MM.1S (cell line): ENCODE measurements at regions not wholly inside any gene's neighbourhood (a gene's known extent, or its start where the extent isn't known, plus 50 kb on each side); places are given as distances from the start of the nearest gene placed in this dataset.
"Not testable (repeated sequence)": the region's sequence is repeated elsewhere in the genome, so short reads cannot be mapped to it uniquely, and the experiment has no call there.

Source experiments
- DNase-seq: peaks from one replicate; pipeline ENCODE4 v3.0.0-alpha.2; 2015
- H2AFZ ChIP-seq: fragments of 300-600 bp; sonication (generic); 2 replicates; pipeline ENCODE4 v1.6.0; 2016; ENCODE audit warnings: antibody characterized with exemption, low read length
- H3F3A ChIP-seq: fragments of 300-600 bp; sonication (generic); 2 replicates; pipeline ENCODE4 v1.6.1; 2016; ENCODE audit warnings: mild to moderate bottlenecking, antibody characterized with exemption, low read length, moderate library complexity, mixed read lengths; ENCODE audit not compliant: insufficient read depth
- H3K27ac ChIP-seq: fragments of 300-600 bp; sonication (generic); 2 replicates; pipeline ENCODE4 v1.5.1; 2016; ENCODE audit warnings: mild to moderate bottlenecking, low read length
- H3K27me3 ChIP-seq: fragments of 300-600 bp; sonication (generic); replicated peaks from 2 replicates; pipeline ENCODE4 v1.6.0; 2016; ENCODE audit warnings: low read length; ENCODE audit not compliant: insufficient read depth
- H3K36me3 ChIP-seq: fragments of 300-600 bp; sonication (generic); replicated peaks from 2 replicates; pipeline ENCODE4 v1.6.1; 2016; ENCODE audit warnings: mild to moderate bottlenecking, low read length, mixed read lengths; ENCODE audit not compliant: insufficient read depth
- H3K4me1 ChIP-seq: fragments of 300-600 bp; sonication (generic); 2 replicates; pipeline ENCODE4 v1.6.1; 2016; ENCODE audit warnings: low read length, mixed read lengths
- H3K4me2 ChIP-seq: fragments of 300-600 bp; sonication (generic); 2 replicates; pipeline ENCODE4 v1.6.0; 2016; ENCODE audit warnings: low read depth, low read length
- H3K4me3 ChIP-seq: fragments of 300-600 bp; sonication (generic); 2 replicates; pipeline ENCODE4 v1.5.1; 2016; ENCODE audit warnings: low read length, mixed read lengths
- H3K79me2 ChIP-seq: fragments of 300-600 bp; sonication (generic); 2 replicates; pipeline ENCODE4 v1.6.1; 2016; ENCODE audit warnings: mixed run types, low read length, mixed read lengths
- H3K9ac ChIP-seq: fragments of 300-600 bp; sonication (generic); 2 replicates; pipeline ENCODE4 v1.6.1; 2016; ENCODE audit warnings: low read length, mixed read lengths
- H3K9me2 ChIP-seq: fragments of 300-600 bp; sonication (generic); replicated peaks from 2 replicates; pipeline ENCODE4 v1.6.1; 2016; ENCODE audit warnings: mild to moderate bottlenecking, low read length, mixed read lengths; ENCODE audit not compliant: insufficient read depth
- H3K9me3 ChIP-seq: fragments of 300-600 bp; sonication (generic); replicated peaks from 2 replicates; pipeline ENCODE4 v1.6.1; 2016; ENCODE audit warnings: mild to moderate bottlenecking, low read length, mixed read lengths; ENCODE audit not compliant: insufficient read depth
- H4K20me1 ChIP-seq: fragments of 300-600 bp; sonication (generic); 2 replicates; pipeline ENCODE4 v1.6.1; 2016; ENCODE audit warnings: mild to moderate bottlenecking, low read length, moderate library complexity, mixed read lengths; ENCODE audit not compliant: insufficient read depth
- CTCF ChIP-seq: fragments of 300-600 bp; sonication (generic); IDR thresholded peaks from 2 replicates; pipeline ENCODE4 v1.5.1; 2016; ENCODE audit warnings: antibody characterized with exemption, low read length, mixed read lengths
- EZH2 ChIP-seq: fragments of 300-600 bp; sonication (generic); optimal IDR thresholded peaks from 2 replicates; pipeline ENCODE3; 2017; ENCODE audit warnings: low read depth, mild to moderate bottlenecking, antibody characterized with exemption, low read length, mixed read lengths
- EZH2phosphoT487 ChIP-seq: fragments of 300-600 bp; sonication (generic); IDR thresholded peaks from 2 replicates; pipeline ENCODE4 v1.6.1; 2018; ENCODE audit warnings: antibody characterized with exemption, low read length

GRCh38 chr6:6458172-6458571, 130.3 kb upstream of the LY86 start:
- H3K79me2 ChIP-seq = no peaks in the 10 kb centered on the region
- no peak overlapping the region for H2AFZ ChIP-seq
- no peak overlapping the region for H3K4me2 ChIP-seq
- no peak for DNase-seq
- H3K4me3 ChIP-seq = no peak overlapping the region
- H3K4me1 ChIP-seq = peaks cover 20% of the 10 kb centered on the region
- H3K36me3 ChIP-seq = no peaks in the 10 kb centered on the region
- peaks cover 17% of the 10 kb centered on the region for H3F3A ChIP-seq
- H3K27me3 ChIP-seq = no peaks in the 10 kb centered on the region
- H4K20me1 ChIP-seq = no peaks in the 10 kb centered on the region
- no peaks in the 10 kb centered on the region for H3K9me2 ChIP-seq
- H3K9me3 ChIP-seq = no peaks in the 10 kb centered on the region
- TF ChIP-seq CTCF = no peak
- no peak for TF ChIP-seq EZH2phosphoT487
- TF ChIP-seq EZH2 = no peak
- no peak overlapping the region for H3K9ac ChIP-seq
- no peak overlapping the region for H3K27ac ChIP-seq

- H3K4me3 ChIP-seq = not testable (repeated sequence)
These were observed 128.6 kb upstream of the LY86 start for GRCh38 chr6:6459963-6460362.

GRCh38 chr6:6460416-6460815, 128.1 kb upstream of the LY86 start:
- peaks cover 20% of the 10 kb centered on the region for H3K4me1 ChIP-seq
- H3F3A ChIP-seq = peaks cover 17% of the 10 kb centered on the region
- H3K9me3 ChIP-seq = no peaks in the 10 kb centered on the region
- peak overlapping the region; percentile 17 for H3K4me3 ChIP-seq
- no peaks in the 10 kb centered on the region for H4K20me1 ChIP-seq
- no peaks in the 10 kb centered on the region for H3K27me3 ChIP-seq
- H3K36me3 ChIP-seq = no peaks in the 10 kb centered on the region
- TF ChIP-seq EZH2phosphoT487 (no peak), EZH2 (no peak), CTCF (no peak)
- H2AFZ ChIP-seq = 0 out of 2 replicates have a peak overlapping the region, but pooled peaks have one; percentile 5
- H3K27ac ChIP-seq = peak overlapping the region; percentile 41; the same call in 1 of the 2 replicates
- no peak overlapping the region for H3K9ac ChIP-seq
- H3K9me2 ChIP-seq = no peaks in the 10 kb centered on the region
- H3K79me2 ChIP-seq = no peaks in the 10 kb centered on the region
- peak overlapping the region; percentile 71 for H3K4me2 ChIP-seq
- DNase-seq = peak; percentile 9

More at GRCh38 chr6:6459963-6460362, 128.6 kb upstream of the LY86 start:
- H3K27ac ChIP-seq, H3K9me3 ChIP-seq, H3K9me2 ChIP-seq, H3K36me3 ChIP-seq, H4K20me1 ChIP-seq, H3K4me2 ChIP-seq, H3K9ac ChIP-seq, DNase-seq, H2AFZ ChIP-seq, H3K79me2 ChIP-seq, H3K27me3 ChIP-seq: not testable (repeated sequence)
- peaks cover 17% of the 10 kb centered on the region for H3F3A ChIP-seq
- peaks cover 20% of the 10 kb centered on the region for H3K4me1 ChIP-seq

- no peaks in the 10 kb centered on the region for H3K27me3 ChIP-seq
- no peak overlapping the region for H3K9ac ChIP-seq
- peaks cover 17% of the 10 kb centered on the region for H3F3A ChIP-seq
- H3K27ac ChIP-seq = peak overlapping the region; percentile 41; the same call in 1 of the 2 replicates
- peak overlapping the region; percentile 17; the same call in 1 of the 2 replicates for H3K4me3 ChIP-seq
- H3K79me2 ChIP-seq = no peaks in the 10 kb centered on the region
- peak overlapping the region; percentile 38; the same call in 1 of the 2 replicates for H2AFZ ChIP-seq
- DNase-seq = peak; percentile 83
- no peaks in the 10 kb centered on the region for H3K9me3 ChIP-seq
- TF ChIP-seq EZH2phosphoT487 (no peak), EZH2 (no peak), CTCF (no peak)
- peaks cover 20% of the 10 kb centered on the region for H3K4me1 ChIP-seq
- no peaks in the 10 kb centered on the region for H4K20me1 ChIP-seq
- no peaks in the 10 kb centered on the region for H3K36me3 ChIP-seq
- no peaks in the 10 kb centered on the region for H3K9me2 ChIP-seq
- H3K4me2 ChIP-seq = peak overlapping the region; percentile 71
These were observed 127.4 kb upstream of the LY86 start for GRCh38 chr6:6461138-6461537.
